ENCODE measurements at regions not wholly inside any gene's neighbourhood (a gene's known extent, or its start where the extent isn't known, plus 50 kb on each side); places are given as distances from the start of the nearest gene placed in this dataset.

- no peak for DNase-seq
Observed at GRCh38 chr18:28725876-28726275, 548.9 kb upstream of the CDH2 start.

- DNase-seq: no peak
Observed at GRCh38 chr18:28723506-28723905, 546.6 kb upstream of the CDH2 start.

DNA sequence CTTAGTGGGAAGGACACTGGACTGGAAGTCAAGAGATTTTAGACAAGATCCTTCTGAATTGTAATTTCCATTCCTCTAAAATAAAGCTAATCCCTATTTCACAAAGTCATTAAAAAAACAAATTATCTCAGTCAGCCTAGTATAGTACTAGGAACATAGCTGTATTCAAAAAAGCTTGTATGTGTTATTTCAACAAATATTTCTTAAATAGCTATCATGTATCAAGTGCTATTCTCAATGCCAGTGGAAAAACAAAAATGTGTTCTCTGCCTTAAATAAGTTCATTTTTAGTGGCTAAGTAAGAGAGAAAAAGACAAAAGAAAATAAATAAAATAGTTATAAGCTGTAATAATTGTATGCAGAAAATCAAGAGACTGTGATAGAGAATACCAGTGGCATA is 541.8 kb upstream of the CDH2 start:
- no peak for DNase-seq

GRCh38 chr18:28716338-28716737 is 539.4 kb upstream of the CDH2 start:
- no peak for DNase-seq

DNA sequence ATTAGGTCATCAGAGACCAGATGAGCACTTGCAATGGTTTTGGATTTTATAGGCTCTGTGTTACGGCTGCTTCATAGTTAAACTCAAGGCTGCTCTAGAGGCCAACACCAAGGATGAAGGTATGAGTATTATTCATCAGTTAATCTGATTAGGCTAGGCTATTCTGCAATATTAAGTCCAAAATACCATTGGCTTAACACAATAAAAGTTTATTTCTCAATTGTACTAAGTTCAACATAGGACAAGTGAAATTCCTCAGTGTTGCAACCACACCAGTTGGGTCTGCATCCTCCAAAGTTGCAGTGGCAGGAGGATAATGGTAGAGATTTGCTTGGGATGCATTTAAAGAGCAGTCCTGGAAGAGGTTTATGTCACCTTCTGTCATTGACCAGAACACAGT is 538.3 kb upstream of the CDH2 start:
- no peak for DNase-seq

GRCh38 chr18:28714498-28714897 is 537.6 kb upstream of the CDH2 start:
- no peak for DNase-seq

DNA sequence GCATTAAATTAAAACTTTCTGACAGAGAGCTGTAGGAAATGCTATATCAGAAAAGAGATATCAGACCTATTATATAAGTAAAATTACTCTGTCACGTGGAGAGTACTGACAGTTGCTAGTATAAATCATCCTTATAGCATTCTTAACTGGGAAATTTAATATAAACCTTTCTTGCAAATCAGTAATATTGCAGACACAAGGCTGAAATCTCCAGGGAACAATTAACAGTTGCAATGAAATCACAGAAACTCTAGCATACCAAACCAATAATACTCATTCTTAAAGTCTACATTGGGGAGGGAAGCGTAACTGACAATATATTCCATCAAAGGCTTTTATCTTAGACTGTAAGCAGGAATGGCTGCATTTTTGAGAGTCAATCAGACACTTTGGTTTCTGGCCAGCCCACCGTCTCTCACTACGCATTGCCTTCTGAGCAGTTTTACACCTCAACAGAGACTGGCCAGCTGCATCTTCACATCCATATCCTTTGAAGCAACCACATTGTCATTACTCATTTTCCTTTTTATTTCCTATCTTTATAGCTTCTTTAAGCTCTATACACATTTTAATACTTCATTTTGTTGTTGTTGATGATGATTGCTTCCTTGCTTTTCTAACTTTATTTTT is 536.0 kb upstream of the CDH2 start:
- no peak for DNase-seq

DNA sequence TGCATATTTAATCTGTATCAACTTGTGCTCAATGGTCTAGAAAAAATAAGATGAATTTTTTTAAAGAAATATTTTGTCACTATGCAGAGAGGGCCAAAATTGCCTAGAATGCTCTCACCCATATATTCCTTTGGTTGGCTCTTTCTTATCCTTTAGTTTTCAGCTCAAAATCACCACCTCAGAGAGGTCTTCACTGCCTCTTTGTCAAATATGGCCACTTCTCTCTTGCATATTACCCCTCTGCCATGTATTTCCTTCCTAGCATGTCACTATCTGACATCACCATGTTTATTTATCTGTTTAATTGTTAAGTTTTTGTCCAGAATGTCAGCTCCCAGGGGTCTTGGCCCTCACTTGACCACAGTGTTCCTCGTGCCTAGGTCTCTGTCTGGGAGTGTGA is 535.2 kb upstream of the CDH2 start:
- DNase-seq: no peak

- no peak for DNase-seq
Observed at GRCh38 chr18:28711096-28711495, 534.2 kb upstream of the CDH2 start.

GRCh38 chr18:28707006-28707405 is 530.1 kb upstream of the CDH2 start:
- DNase-seq: no peak

DNA sequence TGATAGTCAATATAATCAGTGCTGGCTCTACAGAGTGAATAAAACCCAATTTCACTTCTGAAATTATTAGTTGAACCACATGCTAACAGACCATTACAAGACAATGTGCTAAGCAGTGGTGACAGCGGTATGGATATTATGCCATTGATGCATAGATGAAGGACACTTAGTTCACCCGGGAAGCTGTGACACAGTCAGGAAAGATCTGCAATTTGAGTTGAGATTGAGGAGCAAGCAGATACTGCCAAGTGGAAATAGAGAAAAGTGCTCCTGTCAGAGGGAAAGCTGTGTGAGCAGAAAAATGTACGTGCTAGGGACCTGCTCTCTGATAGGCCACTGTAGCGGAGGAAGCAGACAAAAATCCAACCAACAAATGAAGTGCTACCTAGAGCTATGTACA is 529.5 kb upstream of the CDH2 start:
- DNase-seq: no peak

DNA sequence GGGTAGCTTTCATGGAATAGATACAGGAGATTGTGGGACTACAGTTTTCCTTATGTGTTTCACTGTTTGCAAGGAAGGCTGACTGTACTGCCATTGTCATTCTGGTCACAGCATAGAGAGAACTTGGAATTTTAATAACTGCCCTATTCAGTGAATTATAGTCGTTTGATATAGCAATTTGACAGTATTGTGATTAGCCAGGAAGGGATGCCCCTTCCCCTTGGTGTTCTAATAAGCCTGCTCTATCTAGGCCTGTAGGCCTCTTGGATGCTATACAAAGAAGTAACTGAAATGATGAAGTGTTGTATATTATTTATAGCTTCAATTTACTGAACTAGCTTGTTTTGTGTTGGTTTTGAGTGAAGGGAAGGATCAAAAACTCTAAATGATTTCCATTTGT is 528.6 kb upstream of the CDH2 start:
- DNase-seq: no peak

GRCh38 chr18:28692337-28692736 is 515.4 kb upstream of the CDH2 start:
- DNase-seq: no peak

GRCh38 chr18:28691496-28691840 is 514.5 kb upstream of the CDH2 start:
- DNase-seq: no peak

DNA sequence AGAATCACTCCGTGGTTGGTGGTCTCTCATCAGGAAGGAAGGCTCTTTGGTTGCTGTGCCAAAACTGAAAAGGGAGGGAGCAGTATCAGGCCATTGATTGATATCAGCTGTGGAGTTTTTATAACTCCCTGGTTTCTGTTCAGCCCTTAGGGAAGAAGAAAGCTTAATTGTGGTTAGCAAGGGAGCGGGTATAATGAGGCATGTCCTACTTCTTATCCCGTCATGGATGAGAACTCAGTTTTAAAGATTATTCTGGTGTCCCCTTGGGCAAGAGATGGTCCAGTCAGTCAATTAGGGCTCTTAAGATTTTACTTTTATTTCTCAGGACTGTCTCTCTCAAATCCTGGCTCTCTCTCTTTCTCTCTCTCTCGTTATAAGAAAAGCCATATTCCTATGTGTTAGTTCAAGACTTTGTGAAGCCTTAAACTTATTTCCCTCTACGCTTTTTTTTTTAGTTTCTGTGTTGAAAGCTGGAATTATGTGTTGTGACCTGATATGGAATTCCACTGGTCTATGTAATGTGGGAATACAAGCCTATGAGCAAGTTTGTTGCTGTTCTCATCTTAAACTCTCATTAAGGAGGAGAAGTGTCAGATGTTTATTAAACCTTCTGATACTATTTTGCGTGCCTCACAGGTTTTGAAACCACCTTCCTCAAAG is 514.0 kb upstream of the CDH2 start:
- no peak for DNase-seq

DNA sequence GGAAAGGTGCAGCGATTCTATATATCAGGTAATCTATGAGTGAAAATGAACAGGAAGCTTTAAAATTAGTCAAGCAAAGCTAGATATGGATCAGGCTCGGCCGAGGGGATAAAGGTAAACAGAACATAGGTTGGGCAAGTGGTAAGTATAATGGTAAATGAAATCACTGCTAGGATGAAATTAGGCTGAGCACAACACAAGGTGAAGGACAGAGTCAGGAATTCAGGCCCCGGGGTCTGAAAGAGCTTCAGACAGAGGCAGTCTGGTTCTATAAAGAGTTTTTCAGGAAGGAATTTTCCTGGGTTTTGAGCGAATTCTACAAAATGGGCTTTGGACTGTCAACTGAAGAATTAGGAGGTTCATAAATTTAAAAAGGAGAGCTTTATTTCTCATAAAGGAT is 513.2 kb upstream of the CDH2 start:
- DNase-seq: no peak

DNA sequence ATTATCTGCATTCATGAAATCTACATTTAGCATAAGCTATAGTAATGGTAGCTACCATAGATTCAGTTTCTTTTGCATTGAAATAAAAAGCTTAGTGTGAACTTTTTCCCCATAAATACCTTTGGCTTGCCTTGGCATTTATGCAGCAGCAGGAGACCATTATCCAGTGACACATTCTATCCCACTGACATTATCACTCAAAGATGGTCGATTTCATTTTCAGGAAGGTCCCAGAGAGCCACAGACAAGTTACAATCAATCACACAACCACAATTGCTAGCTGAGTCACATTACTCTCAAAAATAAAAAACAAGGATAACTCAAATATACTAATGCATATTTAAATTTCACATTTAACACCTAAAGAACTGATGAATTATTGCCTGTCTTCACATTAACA is 512.7 kb upstream of the CDH2 start:
- no peak for DNase-seq

DNA sequence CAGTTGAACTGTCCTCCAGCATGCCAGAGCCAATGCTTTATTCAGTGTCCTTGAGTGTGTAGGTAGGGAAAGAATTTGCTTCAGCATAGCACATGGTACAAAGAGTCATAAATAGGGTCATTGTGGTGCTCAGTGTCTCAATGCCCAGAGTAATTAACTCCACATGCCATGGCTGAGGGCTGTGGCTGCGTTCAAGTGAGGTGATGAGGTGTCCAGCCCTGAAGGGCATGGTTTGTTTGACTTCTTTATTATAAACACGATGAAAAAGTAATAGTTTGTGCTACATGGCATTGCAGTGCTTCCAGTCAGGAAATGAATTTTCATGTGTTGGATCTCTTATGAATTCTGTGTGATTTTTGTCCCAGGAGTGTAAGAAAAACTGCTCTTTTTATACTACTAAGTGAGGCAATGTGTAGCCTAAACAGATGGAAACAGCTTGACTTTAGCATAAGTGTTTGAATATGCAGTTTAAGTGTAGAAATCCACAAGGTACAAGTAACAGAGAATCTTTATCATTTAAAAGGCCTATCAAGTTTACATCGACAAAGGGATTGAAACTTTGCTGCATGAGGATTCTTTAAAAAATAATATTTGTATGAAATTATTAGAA is 507.9 kb upstream of the CDH2 start:
- no peak for DNase-seq

DNA sequence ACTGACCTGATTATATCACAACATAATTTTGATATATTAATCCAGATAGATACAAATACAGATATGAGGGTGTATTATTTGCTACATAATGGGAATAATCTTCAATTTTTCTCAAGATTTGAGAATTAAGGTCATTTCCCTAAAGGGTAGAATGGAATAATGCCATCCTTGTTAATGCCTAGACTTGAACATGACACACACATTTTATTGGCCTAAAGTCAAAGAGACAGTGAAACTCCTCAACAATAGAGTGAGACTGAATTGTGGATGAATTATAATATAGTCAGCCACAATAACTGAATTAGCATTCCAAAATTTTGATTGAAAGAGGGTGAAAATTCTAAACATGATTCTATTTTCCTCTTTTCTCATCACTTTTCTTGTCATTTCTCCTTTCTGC is 506.0 kb upstream of the CDH2 start:
- no peak for DNase-seq

GRCh38 chr18:28669165-28669564 is 492.2 kb upstream of the CDH2 start:
- no peak for DNase-seq

DNA sequence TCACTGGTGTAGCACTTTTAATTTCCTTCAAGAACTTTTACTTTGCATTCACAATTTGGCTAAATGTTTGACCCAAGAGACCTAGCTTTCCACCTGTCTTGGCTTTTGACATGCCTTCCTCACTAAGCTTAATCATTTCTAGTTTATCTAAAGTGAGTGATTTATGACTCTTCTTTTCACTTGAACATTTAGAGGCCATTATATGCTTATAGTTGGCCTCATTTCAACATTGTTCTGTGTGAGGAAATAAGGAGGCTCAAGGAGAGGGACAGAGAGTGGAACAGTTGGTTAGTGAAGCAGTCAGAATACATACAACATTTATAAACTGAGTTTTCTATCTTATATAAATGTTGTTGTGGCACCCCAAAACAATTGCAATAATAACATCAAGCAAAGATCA is 489.3 kb upstream of the CDH2 start:
- no peak for DNase-seq

- no peak for DNase-seq
Observed at GRCh38 chr18:28657961-28658360, 481.0 kb upstream of the CDH2 start.

DNA sequence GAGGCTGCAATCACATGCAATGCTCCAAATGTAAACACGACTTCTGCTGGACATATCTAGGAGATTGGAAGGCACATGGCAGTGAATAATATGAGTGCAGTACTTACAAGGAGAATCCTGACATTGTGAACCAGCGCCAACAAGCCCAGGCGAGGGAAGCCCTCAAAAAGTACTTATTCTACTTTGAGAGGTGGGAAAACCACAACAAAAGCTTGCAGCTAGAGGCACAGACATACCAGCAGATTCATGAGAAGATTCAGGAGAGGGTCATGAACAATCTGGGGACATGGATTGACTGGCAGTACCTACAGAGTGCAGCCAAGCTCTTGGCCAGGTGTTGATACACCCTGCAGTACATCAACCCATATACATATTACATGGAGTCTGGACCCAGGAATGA is 475.7 kb upstream of the CDH2 start:
- no peak for DNase-seq

DNA sequence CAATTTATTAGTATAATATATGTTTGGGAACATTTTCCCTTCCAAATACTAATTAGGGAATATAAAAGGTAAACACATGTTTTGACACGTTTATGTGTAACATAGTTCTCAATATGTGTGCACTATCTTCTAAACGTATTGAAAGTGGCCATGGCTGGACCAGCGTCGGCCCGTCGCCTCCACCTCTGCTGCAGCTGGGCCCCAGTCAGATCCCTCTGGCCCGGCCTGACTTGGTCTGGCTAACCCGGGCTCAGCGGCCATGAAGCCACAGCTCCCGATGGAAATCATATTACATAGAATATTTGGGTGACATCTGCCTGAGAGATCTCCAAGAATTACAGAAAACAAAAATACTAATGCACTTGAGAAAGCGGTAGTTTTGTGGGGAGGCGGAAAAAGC is 474.4 kb upstream of the CDH2 start:
- DNase-seq: no peak

DNA sequence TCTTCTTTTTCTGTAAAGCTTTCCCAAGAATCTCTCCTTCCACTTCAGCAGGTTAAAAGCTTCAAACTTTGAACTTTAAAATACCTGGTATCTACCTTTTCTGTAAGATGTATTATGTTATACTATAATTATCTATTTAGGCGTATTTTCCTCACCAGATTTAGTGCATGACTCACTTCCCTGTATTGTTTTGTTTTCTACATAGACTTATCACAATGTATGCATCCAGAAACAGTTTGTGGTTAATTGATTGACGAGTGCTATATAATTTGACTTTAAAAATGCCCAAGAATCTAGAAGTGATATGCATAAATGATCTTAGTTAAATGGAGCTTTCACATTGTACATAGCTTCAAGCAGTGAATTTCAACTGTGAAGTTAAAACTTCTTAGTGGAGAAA is 473.9 kb upstream of the CDH2 start:
- DNase-seq: no peak

All from DMS153 (cell line).